GM21390 (cell line): ENCODE measurements at regions not wholly inside any gene's neighbourhood (a gene's known extent, or its start where the extent isn't known, plus 50 kb on each side); places are given as distances from the start of the nearest gene placed in this dataset.
"Not testable (repeated sequence)": the region's sequence is repeated elsewhere in the genome, so short reads cannot be mapped to it uniquely, and the experiment has no call there.

Source experiments
- ATAC-seq: cut with Tn5 transposase; IDR thresholded peaks from one replicate; pipeline ENCODE4 v1.9.1; 2021; ENCODE audit not compliant: unreplicated experiment

DNA sequence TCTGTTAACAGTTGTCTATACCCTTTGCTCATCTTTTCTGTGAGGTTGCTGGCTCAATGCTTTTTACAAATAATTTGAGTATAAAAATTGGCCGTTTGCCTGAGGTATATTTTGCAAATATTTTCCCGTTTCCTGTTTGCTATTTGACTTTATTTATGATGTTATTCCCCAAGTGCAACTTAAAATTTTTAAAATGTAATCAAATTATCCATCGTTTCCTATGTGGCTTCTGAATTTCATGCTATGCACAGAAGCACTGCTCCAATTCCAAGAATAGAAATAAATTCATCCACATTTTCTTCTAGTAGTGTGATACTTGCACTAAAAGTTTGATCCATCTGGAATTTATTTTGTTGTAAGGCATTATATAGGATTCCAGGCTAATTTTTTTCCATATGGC lies 123.6 kb downstream of the ZNF608 start:
- ATAC-seq, result no peak

- ATAC-seq, result no peak
Observed at GRCh38 chr5:124621279-124621678, 125.2 kb downstream of the ZNF608 start.

- no peak for ATAC-seq
Observed at GRCh38 chr5:124620743-124621142, 125.7 kb downstream of the ZNF608 start.

DNA sequence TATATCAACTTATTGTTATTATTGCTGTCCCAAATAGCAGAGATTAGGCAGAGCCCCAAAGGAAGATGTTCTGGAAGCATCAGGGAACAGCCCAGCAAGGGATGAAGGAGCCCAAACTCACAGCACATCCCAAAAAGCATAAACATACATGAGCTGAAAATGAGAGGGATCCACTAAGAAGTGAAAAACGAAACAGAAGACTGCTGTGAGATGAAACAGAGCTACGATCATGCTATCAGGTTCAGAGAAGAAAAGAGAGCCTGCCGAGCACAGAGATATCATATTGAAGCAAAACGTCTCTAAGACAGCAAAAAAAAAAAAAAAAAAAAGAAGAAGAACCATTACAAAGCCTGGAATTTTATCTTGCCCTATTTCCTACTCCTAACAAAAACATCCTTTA lies 127.3 kb downstream of the ZNF608 start:
- no peak for ATAC-seq

DNA sequence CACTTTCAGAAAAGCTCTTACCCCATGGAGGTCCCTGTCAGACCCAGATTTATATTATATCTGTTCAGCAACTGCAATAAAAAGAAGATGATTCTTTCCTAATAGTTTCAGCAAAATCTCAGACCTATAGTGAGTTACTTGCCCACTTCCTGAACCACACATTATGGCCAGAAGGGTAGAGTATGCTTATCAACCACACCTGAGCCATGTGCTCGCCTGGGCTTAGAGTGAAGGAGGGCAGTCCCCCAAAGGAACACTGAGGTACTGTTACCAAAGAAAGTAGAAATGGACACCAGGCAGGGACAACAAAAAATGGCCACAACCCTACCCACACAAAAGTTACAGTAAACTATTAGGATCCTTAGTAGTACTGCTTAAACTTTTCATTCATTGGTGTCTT lies 128.7 kb downstream of the ZNF608 start:
- ATAC-seq, result no peak

GRCh38 chr5:124614836-124615385 lies 131.5 kb downstream of the ZNF608 start:
- ATAC-seq, result no peak

GRCh38 chr5:124614105-124614504 lies 132.3 kb downstream of the ZNF608 start:
- ATAC-seq, result no peak

DNA sequence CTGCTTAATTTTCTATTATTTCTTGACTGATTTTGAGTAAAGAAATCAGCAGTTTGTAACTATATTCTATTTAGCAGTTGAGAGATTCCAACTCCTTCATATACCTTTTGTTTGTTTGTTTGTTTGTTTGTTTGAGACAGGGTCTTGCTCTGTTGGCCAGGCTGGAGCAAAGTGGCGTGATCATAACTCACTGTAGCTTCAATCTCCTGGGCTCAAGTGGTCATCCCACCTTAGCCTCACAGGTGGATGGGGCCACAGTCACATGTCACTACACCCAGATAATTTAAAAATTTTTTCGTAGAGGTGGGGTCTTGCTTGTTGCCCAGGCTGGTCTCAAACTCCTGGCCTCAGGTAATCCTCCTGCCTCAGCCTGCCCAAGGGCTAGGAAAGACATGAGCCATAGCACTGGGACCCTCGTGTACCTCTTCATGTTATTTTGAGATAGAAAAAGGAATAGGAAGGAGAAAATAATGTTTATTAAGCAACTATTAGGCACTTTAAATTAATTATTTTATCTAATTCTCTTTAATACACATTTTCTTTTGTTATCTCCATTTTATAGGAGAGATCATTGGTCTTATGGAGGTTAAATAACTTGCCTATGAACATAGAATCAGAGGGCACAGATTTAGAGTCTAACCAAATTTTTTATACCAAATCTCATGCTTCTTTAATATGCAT lies 133.0 kb downstream of the ZNF608 start:
- no peak for ATAC-seq

GRCh38 chr5:124612023-124612422 lies 134.4 kb downstream of the ZNF608 start:
- ATAC-seq, result no peak

DNA sequence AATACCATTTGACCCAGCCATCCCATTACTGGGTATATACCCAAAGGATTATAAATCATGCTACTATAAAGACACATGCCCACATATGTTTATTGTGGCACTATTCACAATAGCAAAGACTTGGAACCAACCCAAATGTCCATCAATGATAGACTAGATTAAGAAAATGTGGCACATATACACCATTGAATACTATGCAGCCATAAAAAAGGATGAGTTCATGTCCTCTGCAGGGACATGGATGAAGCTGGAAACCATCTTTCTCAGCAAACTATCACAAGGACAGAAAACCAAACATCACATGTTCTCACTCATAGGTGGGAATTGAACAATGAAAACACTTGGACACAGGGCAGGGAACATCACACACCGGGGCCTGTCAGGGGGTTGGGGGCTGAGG lies 135.2 kb downstream of the ZNF608 start:
- not testable (repeated sequence) for ATAC-seq

- not testable (repeated sequence) for ATAC-seq
Observed at GRCh38 chr5:124609685-124610084, 136.8 kb downstream of the ZNF608 start.

- ATAC-seq, result no peak
Observed at GRCh38 chr5:124606543-124606942, 139.9 kb downstream of the ZNF608 start.

- no peak for ATAC-seq
Observed at GRCh38 chr5:124606093-124606492, 140.3 kb downstream of the ZNF608 start.

DNA sequence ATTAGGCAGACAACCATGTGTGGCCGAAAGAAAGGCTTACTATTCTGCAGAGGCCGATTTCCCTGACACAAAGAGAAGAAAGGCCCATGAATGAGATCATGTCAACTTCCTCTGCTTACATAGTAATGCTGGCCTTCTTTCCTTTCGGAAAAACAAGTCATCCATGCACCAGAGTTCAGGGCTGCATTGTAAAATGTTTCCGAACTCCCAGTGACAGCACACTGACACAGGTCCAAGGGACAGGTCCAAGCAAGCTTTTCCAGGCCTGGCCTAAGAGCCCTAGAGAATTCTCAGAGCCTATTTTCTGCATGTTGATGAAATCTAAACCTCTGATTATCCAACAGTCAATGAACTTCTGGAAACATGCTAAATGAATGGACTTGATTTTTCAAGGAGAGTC lies 140.9 kb downstream of the ZNF608 start:
- ATAC-seq, result no peak

DNA sequence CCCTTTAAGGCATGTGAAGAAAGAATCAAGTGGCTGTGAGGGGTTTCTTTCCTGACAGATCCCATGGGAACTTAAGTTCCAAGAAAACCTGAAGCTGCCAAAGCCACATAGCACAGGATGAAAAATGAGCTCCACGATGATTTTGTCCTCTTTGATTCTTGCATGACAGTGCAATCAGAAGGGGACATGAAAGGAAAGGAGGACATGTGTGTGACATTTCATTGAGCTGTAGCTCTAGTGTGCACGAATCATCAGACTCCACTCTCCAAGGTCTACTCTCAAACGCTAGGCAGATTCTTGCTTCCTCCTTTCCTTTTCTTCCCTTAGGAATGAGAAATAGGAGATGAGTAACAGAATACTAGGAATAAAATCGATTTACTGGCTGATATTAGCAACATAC lies 142.0 kb downstream of the ZNF608 start:
- ATAC-seq, result no peak

GRCh38 chr5:124602925-124603650 lies 143.4 kb downstream of the ZNF608 start:
- no peak for ATAC-seq

DNA sequence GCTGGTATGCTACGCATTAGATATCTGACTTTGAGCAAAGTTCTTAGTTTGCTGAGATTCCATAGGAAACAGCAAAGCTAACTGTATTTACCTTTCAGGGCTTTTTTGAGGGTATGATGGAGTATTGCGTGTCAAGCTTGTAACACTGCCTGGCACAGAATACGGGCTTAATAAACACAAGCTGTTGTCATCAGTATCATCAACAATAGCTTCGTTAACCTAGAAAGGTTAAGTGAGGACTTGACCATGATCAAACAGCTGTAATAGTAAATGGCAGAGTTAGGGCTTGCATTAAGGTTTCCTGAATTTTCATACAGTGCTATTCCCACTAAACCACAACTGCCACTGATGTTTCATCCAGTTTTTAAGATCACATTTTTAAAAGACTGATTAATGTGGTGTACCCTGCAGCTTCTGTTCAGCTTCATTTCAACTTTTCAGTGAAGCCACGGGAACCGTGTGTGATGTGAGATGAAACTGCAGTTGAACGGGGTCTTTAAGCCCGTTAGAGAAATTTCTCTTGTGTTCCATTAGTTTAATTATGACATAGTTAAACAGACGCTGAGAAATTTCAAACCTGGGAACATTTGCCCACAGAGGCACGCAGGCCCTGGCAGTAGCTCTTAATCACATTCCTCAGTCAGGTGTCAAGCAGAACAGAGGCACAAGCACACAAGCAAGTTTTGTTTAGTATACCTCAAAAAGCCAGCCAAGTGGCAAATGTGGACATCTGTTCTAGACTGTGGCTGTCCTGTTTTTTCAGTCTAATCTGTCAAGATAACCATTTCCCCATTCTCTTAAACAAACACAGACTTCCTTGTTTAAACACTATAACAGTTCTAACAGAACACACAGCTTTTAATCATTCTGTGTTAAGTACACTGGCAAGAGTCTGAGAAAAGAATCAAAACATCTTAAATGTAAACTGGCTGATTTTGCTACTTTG lies 147.1 kb downstream of the ZNF608 start:
- peak; percentile 69 for ATAC-seq

GRCh38 chr5:124596595-124597421 lies 149.6 kb downstream of the ZNF608 start:
- ATAC-seq, result peak; percentile 41

DNA sequence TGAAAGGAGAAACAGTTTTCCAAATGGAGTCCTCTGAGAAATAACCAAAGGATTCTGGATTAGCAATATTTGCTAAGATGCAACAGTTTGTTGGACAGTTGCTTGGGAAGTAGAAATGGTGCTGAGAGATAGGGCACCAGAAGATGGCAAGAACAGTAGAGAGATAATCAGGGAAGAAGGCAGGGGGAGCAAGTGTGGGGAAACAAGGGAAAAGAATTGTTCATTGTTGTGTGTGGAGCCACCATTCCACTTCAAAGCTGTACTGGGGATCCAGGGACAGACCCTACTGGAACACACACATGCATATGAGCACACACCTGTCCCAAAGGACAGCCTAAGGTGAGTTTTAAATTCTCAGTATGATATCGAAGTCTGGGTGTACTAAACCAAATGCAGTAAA lies 152.5 kb downstream of the ZNF608 start:
- ATAC-seq, result no peak

- ATAC-seq, result no peak
Observed at GRCh38 chr5:124592891-124593290, 153.5 kb downstream of the ZNF608 start.
